ENCODE measurements at regions not wholly inside any gene's neighbourhood (a gene's known extent, or its start where the extent isn't known, plus 50 kb on each side); places are given as distances from the start of the nearest gene placed in this dataset.

DNA sequence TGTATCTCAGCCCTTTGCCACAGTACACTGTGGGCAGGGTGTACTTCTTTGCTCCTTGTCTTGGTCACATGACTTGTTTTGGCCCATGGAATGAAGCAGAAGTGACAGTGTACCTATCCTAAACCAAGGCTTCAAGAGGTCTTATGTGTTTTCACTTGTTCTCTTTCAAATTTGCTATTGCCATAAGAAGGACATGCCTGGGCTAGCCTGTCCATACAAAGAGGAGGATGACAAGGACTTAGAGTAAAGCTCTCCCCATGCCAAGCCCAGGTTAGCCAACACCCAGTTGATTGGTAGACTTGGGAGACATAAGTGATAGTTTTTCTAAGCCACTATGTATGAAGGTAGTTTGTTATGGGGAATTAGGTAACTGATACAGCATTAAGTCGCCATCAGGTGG is 141.1 kb upstream of the MID1 start:
- no peak for TF ChIP-seq POLR2A (IDR thresholded peaks at IDR 0.05; ENCODE audit: low read depth, low read length)
- TF ChIP-seq TAF1 (IDR thresholded peaks at IDR 0.05; ENCODE audit: borderline replicate concordance, low read depth, low read length) = no peak
- TF ChIP-seq POLR2AphosphoS5 (IDR thresholded peaks at IDR 0.05; ENCODE audit: low read depth, low read length) = no peak
